NCI-H1930 (cell line): ENCODE measurements at regions not wholly inside any gene's neighbourhood (a gene's known extent, or its start where the extent isn't known, plus 50 kb on each side); places are given as distances from the start of the nearest gene placed in this dataset.

Experiments
- DNase-seq, 2 experiments: peaks; one replicate each; lab custom pipeline; 2025; lab: John Stamatoyannopoulos, UW

GRCh38 chr6:44679438-44680201 lies 292.1 kb downstream of the CDC5L start:
- DNase-seq = no peak

GRCh38 chr6:44680202-44680720 lies 292.8 kb downstream of the CDC5L start:
- DNase-seq = no peak

- DNase-seq = no peak
Observed at GRCh38 chr6:44681761-44682160, 294.3 kb downstream of the CDC5L start.

- no peak for DNase-seq
Observed at GRCh38 chr6:44682280-44682679, 294.8 kb downstream of the CDC5L start.

- DNase-seq = no peak
Observed at GRCh38 chr6:44682987-44683779, 295.7 kb downstream of the CDC5L start.

- no peak for DNase-seq
Observed at GRCh38 chr6:44685213-44685612, 297.7 kb downstream of the CDC5L start.

- no peak for DNase-seq
Observed at GRCh38 chr6:44696099-44696498, 308.6 kb downstream of the CDC5L start.

- DNase-seq = no peak
Observed at GRCh38 chr6:44696686-44697085, 309.2 kb downstream of the CDC5L start.

GRCh38 chr6:44697327-44697726 lies 309.8 kb downstream of the CDC5L start:
- no peak for DNase-seq

GRCh38 chr6:44698602-44699001 lies 311.1 kb downstream of the CDC5L start:
- no peak for DNase-seq

GRCh38 chr6:44699082-44699481 lies 311.6 kb downstream of the CDC5L start:
- DNase-seq = no peak

- DNase-seq = no peak
Observed at GRCh38 chr6:44699851-44700250, 312.3 kb downstream of the CDC5L start.

- DNase-seq = no peak
Observed at GRCh38 chr6:44700422-44700821, 312.9 kb downstream of the CDC5L start.

GRCh38 chr6:44701038-44701636 lies 313.6 kb downstream of the CDC5L start:
- DNase-seq = no peak

- DNase-seq = no peak
Observed at GRCh38 chr6:44701637-44702101, 314.2 kb downstream of the CDC5L start.

- no peak for DNase-seq
Observed at GRCh38 chr6:44702292-44702691, 314.8 kb downstream of the CDC5L start.

GRCh38 chr6:44704240-44705150 lies 317.0 kb downstream of the CDC5L start:
- DNase-seq = no peak

GRCh38 chr6:44705596-44705995 lies 318.1 kb downstream of the CDC5L start:
- DNase-seq = no peak

- DNase-seq = no peak
Observed at GRCh38 chr6:44706011-44706410, 318.5 kb downstream of the CDC5L start.

- DNase-seq = no peak
Observed at GRCh38 chr6:44708208-44708607, 320.7 kb downstream of the CDC5L start.

- DNase-seq = no peak
Observed at GRCh38 chr6:44712353-44713111, 325.0 kb downstream of the CDC5L start.
